ENCODE measurements at regions not wholly inside any gene's neighbourhood (a gene's known extent, or its start where the extent isn't known, plus 50 kb on each side); places are given as distances from the start of the nearest gene placed in this dataset.

- no peak for DNase-seq (ENCODE audit: low spot score)
Observed at GRCh38 chr15:56868170-56868569, 50.3 kb upstream of the TCF12 start.

GRCh38 chr15:56866803-56867202 is 51.6 kb upstream of the TCF12 start:
- no peak for DNase-seq (ENCODE audit: low spot score)

GRCh38 chr15:56857828-56858227 is 60.6 kb upstream of the TCF12 start:
- no peak for DNase-seq (ENCODE audit: low spot score)

GRCh38 chr15:56856934-56857333 is 61.5 kb upstream of the TCF12 start:
- no peak for DNase-seq (ENCODE audit: low spot score)

GRCh38 chr15:56844892-56845291 is 73.6 kb upstream of the TCF12 start:
- no peak for DNase-seq (ENCODE audit: low spot score)

GRCh38 chr15:56844471-56844870 is 74.0 kb upstream of the TCF12 start:
- no peak for DNase-seq (ENCODE audit: low spot score)

GRCh38 chr15:56839641-56840040 is 78.8 kb upstream of the TCF12 start:
- no peak for DNase-seq (ENCODE audit: low spot score)

- DNase-seq (ENCODE audit: low spot score): no peak
Observed at GRCh38 chr15:56839099-56839498, 79.3 kb upstream of the TCF12 start.

GRCh38 chr15:56838085-56838484 is 80.4 kb upstream of the TCF12 start:
- DNase-seq (ENCODE audit: low spot score): no peak

GRCh38 chr15:56837273-56837672 is 81.2 kb upstream of the TCF12 start:
- no peak for DNase-seq (ENCODE audit: low spot score)

- DNase-seq (ENCODE audit: low spot score): peak; percentile 68
Observed at GRCh38 chr15:56835718-56836171, 82.7 kb upstream of the TCF12 start.

- DNase-seq (ENCODE audit: low spot score): peak; percentile 85
Observed at GRCh38 chr15:56832125-56832524, 86.3 kb upstream of the TCF12 start.

- no peak for DNase-seq (ENCODE audit: low spot score)
Observed at GRCh38 chr15:56831467-56832005, 86.9 kb upstream of the TCF12 start.

- DNase-seq (ENCODE audit: low spot score): no peak
Observed at GRCh38 chr15:56824175-56824574, 90.9 kb upstream of the ZNF280D start.

GRCh38 chr15:56821721-56822425 is 88.6 kb upstream of the ZNF280D start:
- DNase-seq (ENCODE audit: low spot score): peak; percentile 73

GRCh38 chr15:56820333-56820732 is 87.0 kb upstream of the ZNF280D start:
- DNase-seq (ENCODE audit: low spot score): no peak

- DNase-seq (ENCODE audit: low spot score): peak; percentile 73
Observed at GRCh38 chr15:56817321-56818080, 84.2 kb upstream of the ZNF280D start.

- DNase-seq (ENCODE audit: low spot score): no peak
Observed at GRCh38 chr15:56816781-56817180, 83.5 kb upstream of the ZNF280D start.

- no peak for DNase-seq (ENCODE audit: low spot score)
Observed at GRCh38 chr15:56815247-56815646, 81.9 kb upstream of the ZNF280D start.

- DNase-seq (ENCODE audit: low spot score): no peak
Observed at GRCh38 chr15:56814429-56814828, 81.1 kb upstream of the ZNF280D start.

GRCh38 chr15:56813995-56814394 is 80.7 kb upstream of the ZNF280D start:
- DNase-seq (ENCODE audit: low spot score): no peak

- DNase-seq (ENCODE audit: low spot score): no peak
Observed at GRCh38 chr15:56812961-56813360, 79.7 kb upstream of the ZNF280D start.

- no peak for DNase-seq (ENCODE audit: low spot score)
Observed at GRCh38 chr15:56812221-56812620, 78.9 kb upstream of the ZNF280D start.

Measured in Ammon's horn (tissue), 1 donor.